CD14-positive monocyte (primary cell): ENCODE measurements at regions not wholly inside any gene's neighbourhood (a gene's known extent, or its start where the extent isn't known, plus 50 kb on each side); places are given as distances from the start of the nearest gene placed in this dataset.

Experiments
- DNase-seq, 3 donors: peaks; one replicate each; pipeline ENCODE4 v3.0.0-alpha.2; 2011 to 2022
- H2AFZ ChIP-seq: 2 replicates; pipeline ENCODE4 v1.6.0; 2012; ENCODE audit warnings: mild to moderate bottlenecking, low read depth, low read length, inconsistent platforms; ENCODE audit not compliant: insufficient read depth, poor library complexity, severe bottlenecking
- H3K27ac ChIP-seq, 2 donors: 1 replicate in 1 of 2; 2 replicates in 1 of 2; pipeline ENCODE4 v1.5.1; 2012 to 2013; ENCODE audit warnings: low read length in 2 of 2, control low read depth in 1 of 2, inconsistent platforms in 1 of 2, low read depth in 1 of 2, mild to moderate bottlenecking in 1 of 2
- H3K27me3 ChIP-seq, 2 donors: one replicate each; pipeline versions ENCODE4 v1.6.0 to v1.6.1; 2011 to 2013; ENCODE audit warnings: low read length in 2 of 2; ENCODE audit not compliant: control insufficient read depth in 2 of 2, insufficient read depth in 2 of 2
- H3K36me3 ChIP-seq, 2 donors: replicated peaks in 1 of 2; 1 replicate in 1 of 2; 2 replicates in 1 of 2; pipeline versions ENCODE4 v1.5.1 to v1.6.1; 2012 to 2013; ENCODE audit warnings: low read length in 2 of 2, control low read depth in 1 of 2, inconsistent platforms in 1 of 2, mild to moderate bottlenecking in 1 of 2; ENCODE audit not compliant: insufficient read depth in 2 of 2, control insufficient read depth in 1 of 2
- H3K4me1 ChIP-seq, 2 donors: 1 replicate in 1 of 2; 2 replicates in 1 of 2; pipeline versions ENCODE4 v1.5.1 to v1.6.1; 2012 to 2013; ENCODE audit warnings: low read length in 2 of 2, control low read depth in 1 of 2, inconsistent platforms in 1 of 2, mild to moderate bottlenecking in 1 of 2, moderate library complexity in 1 of 2; ENCODE audit not compliant: insufficient read depth in 2 of 2, control insufficient read depth in 1 of 2
- H3K4me2 ChIP-seq: replicated peaks from 2 replicates; pipeline ENCODE3; 2012; ENCODE audit warnings: low read length, moderate library complexity, mild to moderate bottlenecking; ENCODE audit not compliant: poor library complexity, severe bottlenecking; ENCODE audit errors: extremely low read depth
- H3K4me3 ChIP-seq, 3 experiments: fragments of 200-600 bp in 1 of 3; sonication (generic) in 1 of 3; replicated peaks in 1 of 3; 1 replicate in 2 of 3; 2 replicates in 1 of 3; pipeline ENCODE4 v1.5.1; 2011 to 2013; ENCODE audit warnings: low read length in 3 of 3, mild to moderate bottlenecking in 3 of 3, control low read depth in 2 of 3, low read depth in 2 of 3, inconsistent platforms in 1 of 3, moderate library complexity in 1 of 3
- H3K79me2 ChIP-seq: 2 replicates; pipeline ENCODE4 v1.6.0; 2012; ENCODE audit warnings: mild to moderate bottlenecking, control low read depth, inconsistent platforms, low read length, moderate library complexity; ENCODE audit not compliant: insufficient read depth
- H3K9ac ChIP-seq: 2 replicates; pipeline ENCODE4 v1.6.0; 2017; ENCODE audit warnings: low read length, mild to moderate bottlenecking; ENCODE audit not compliant: insufficient read depth, poor library complexity, severe bottlenecking
- H3K9me3 ChIP-seq, 2 donors: replicated peaks in 1 of 2; 1 replicate in 1 of 2; 2 replicates in 1 of 2; pipeline versions ENCODE4 v1.5.1 to v1.6.1; 2012 to 2013; ENCODE audit warnings: low read length in 2 of 2, control low read depth in 1 of 2; ENCODE audit not compliant: control insufficient read depth in 1 of 2, insufficient read depth in 1 of 2
- H4K20me1 ChIP-seq: 2 replicates; pipeline ENCODE4 v1.6.0; 2012; ENCODE audit warnings: mild to moderate bottlenecking, low read length, control low read depth, moderate library complexity; ENCODE audit not compliant: insufficient read depth
- H3K27ac Mint-ChIP-seq, 7 donors: one replicate each; pipeline ENCODE4 v1.8.0; 2020; ENCODE audit warnings: mild to moderate bottlenecking in 7 of 7, mixed read lengths in 7 of 7, moderate library complexity in 6 of 7, inconsistent platforms in 2 of 7
- H3K27me3 Mint-ChIP-seq, 3 donors: one replicate each; pipeline ENCODE4 v1.8.0; 2021 to 2022; ENCODE audit warnings: low read depth in 3 of 3, mild to moderate bottlenecking in 3 of 3, mixed read lengths in 3 of 3, moderate library complexity in 3 of 3, inconsistent platforms in 1 of 3
- H3K36me3 Mint-ChIP-seq, 2 donors: one replicate each; pipeline ENCODE4 v1.8.0; 2020; ENCODE audit warnings: mixed read lengths in 2 of 2, inconsistent platforms in 1 of 2, mild to moderate bottlenecking in 1 of 2
- H3K4me1 Mint-ChIP-seq: one replicate; pipeline ENCODE4 v1.8.0; 2020; ENCODE audit warnings: mild to moderate bottlenecking, mixed read lengths
- H3K4me3 Mint-ChIP-seq, 2 donors: one replicate each; pipeline ENCODE4 v1.8.0; 2020; ENCODE audit warnings: mild to moderate bottlenecking in 2 of 2, mixed read lengths in 2 of 2, moderate library complexity in 1 of 2
- H3K9me3 Mint-ChIP-seq, 7 donors: one replicate each; pipeline ENCODE4 v1.8.0; 2020 to 2022; ENCODE audit warnings: mixed read lengths in 7 of 7, mild to moderate bottlenecking in 6 of 7, moderate library complexity in 6 of 7, inconsistent platforms in 2 of 7
- CTCF ChIP-seq: fragments of 200-600 bp; IDR thresholded peaks from one replicate; pipeline ENCODE4 v1.8.0; 2022; ENCODE audit warnings: antibody characterized with exemption, mild to moderate bottlenecking
- WGBS: methylation state at CpG from one replicate; pipeline ENCODE4 v1.1.5; 2013; ENCODE audit warnings: missing lambda C conversion rate; ENCODE audit not compliant: insufficient coverage; 5-methylcytosine and 5-hydroxymethylcytosine counted together
- intact Hi-C, 2 donors: fragments of 100-400 bp; cut with micrococcal nuclease; formaldehyde crosslinking; loops; one replicate each; pipeline versions ENCODE4 v1.15.0 to v1.15.1; 2023

- intact Hi-C loops = no loop called here
- H3K79me2 ChIP-seq = no peaks in the 10 kb centered on the region
- no peaks in the 10 kb centered on the region for H3K27me3 ChIP-seq
- DNase-seq = no peak
- no peaks in the 10 kb centered on the region for H4K20me1 ChIP-seq
- H2AFZ ChIP-seq = no peak overlapping the region
- TF ChIP-seq CTCF = no peak
- Mint-ChIP-seq H3K36me3 (no peaks in the 10 kb centered on the region), H3K4me3 (no peak overlapping the region), H3K9me3 (no peaks in the 10 kb centered on the region), H3K4me1 (no peaks in the 10 kb centered on the region), H3K27ac (no peak overlapping the region), H3K27me3 (no peaks in the 10 kb centered on the region)
- no peak overlapping the region for H3K27ac ChIP-seq
- H3K4me1 ChIP-seq = no peaks in the 10 kb centered on the region
- no peaks in the 10 kb centered on the region for H3K36me3 ChIP-seq
- H3K4me2 ChIP-seq = no peak overlapping the region
- no peak overlapping the region for H3K9ac ChIP-seq
- no peaks in the 10 kb centered on the region for H3K9me3 ChIP-seq
- H3K4me3 ChIP-seq = no peak overlapping the region
Measured at GRCh38 chr6:112432853-112433252, 85.7 kb downstream of the RFPL4B start.

- Histone ChIP-seq H3K4me3 (no peak overlapping the region), H3K4me1 (no peaks in the 10 kb centered on the region), H3K4me2 (no peak overlapping the region), H3K79me2 (no peaks in the 10 kb centered on the region), H3K27me3 (no peaks in the 10 kb centered on the region), H3K9ac (no peak overlapping the region), H4K20me1 (no peaks in the 10 kb centered on the region), H2AFZ (no peak overlapping the region), H3K36me3 (no peaks in the 10 kb centered on the region), H3K27ac (no peak overlapping the region), H3K9me3 (no peaks in the 10 kb centered on the region)
- no peak for DNase-seq
- intact Hi-C loops = no loop called here
- no peaks in the 10 kb centered on the region for H3K9me3 Mint-ChIP-seq
- no CpG with 5 or more reads among the region's 1 CpG for WGBS
- no peak overlapping the region for H3K27ac Mint-ChIP-seq
- H3K4me3 Mint-ChIP-seq = no peak overlapping the region
- no peaks in the 10 kb centered on the region for H3K36me3 Mint-ChIP-seq
- H3K4me1 Mint-ChIP-seq = no peaks in the 10 kb centered on the region
- H3K27me3 Mint-ChIP-seq = no peaks in the 10 kb centered on the region
- TF ChIP-seq CTCF = no peak
Measured at GRCh38 chr6:112433457-112433856, 86.3 kb downstream of the RFPL4B start.
